H1 (cell line): ENCODE measurements at regions not wholly inside any gene's neighbourhood (a gene's known extent, or its start where the extent isn't known, plus 50 kb on each side); places are given as distances from the start of the nearest gene placed in this dataset.

Experiments used
- BCL11A ChIP-seq, 2 experiments: IDR thresholded peaks; one replicate each; pipeline ENCODE4 v1.6.1; 2011; ENCODE audit warnings: low read depth in 2 of 2, low read length in 2 of 2, mild to moderate bottlenecking in 2 of 2
- SAP30 ChIP-seq: fragments of 300-600 bp; sonication (generic); IDR thresholded peaks from 2 replicates; pipeline ENCODE4 v1.7.1; 2012; ENCODE audit warnings: low read length, moderate library complexity, mild to moderate bottlenecking, inconsistent platforms; ENCODE audit not compliant: insufficient read depth, insufficient replicate concordance
- TAF1 ChIP-seq: IDR thresholded peaks from 2 replicates; pipeline ENCODE4 v1.6.1; 2011; ENCODE audit warnings: mild to moderate bottlenecking, low read depth, low read length

DNA sequence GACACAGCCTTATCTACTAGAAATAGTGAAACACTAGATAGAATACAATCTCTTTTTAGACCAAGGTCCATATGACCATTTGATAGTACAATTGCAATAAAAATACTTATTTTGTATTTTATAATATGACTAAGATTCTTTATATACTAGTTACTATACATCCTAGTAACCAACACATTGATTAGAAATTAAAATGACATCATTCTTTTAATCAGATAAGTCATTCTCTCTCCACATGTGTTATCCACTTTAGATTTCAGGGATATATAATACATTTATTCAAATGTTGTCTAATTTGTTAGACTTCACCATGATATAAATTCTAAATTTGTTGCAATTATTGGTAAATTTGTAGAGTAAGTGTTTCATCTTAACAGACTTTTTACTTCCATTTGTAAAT is 276.2 kb upstream of the DPH6 start (continued):
- TF ChIP-seq TAF1, result no peak
- no peak for TF ChIP-seq BCL11A (IDR thresholded peaks at IDR 0.05; ENCODE audit: low read depth in 2 of 2, low read length in 2 of 2)
- no peak for TF ChIP-seq SAP30
